ENCODE measurements at regions not wholly inside any gene's neighbourhood (a gene's known extent, or its start where the extent isn't known, plus 50 kb on each side); places are given as distances from the start of the nearest gene placed in this dataset.

GRCh38 chr17:65365169-65365568 lies 196.3 kb downstream of the AXIN2 start:
- TF ChIP-seq CTCF (IDR thresholded peaks at IDR 0.05; ENCODE audit: low read length) (no peak), EZH2 (optimal IDR thresholded peaks at IDR 0.05; ENCODE audit: low read depth, low read length) (no peak), EZH2phosphoT487 (IDR thresholded peaks at IDR 0.05; ENCODE audit: low read length) (no peak)
